SK-N-SH treated with all-trans-retinoic acid at 6 μM for 48 hours (cell line): ENCODE measurements at regions not wholly inside any gene's neighbourhood (a gene's known extent, or its start where the extent isn't known, plus 50 kb on each side); places are given as distances from the start of the nearest gene placed in this dataset.

Experiments
- ATAC-seq: fragments of 200-7000 bp; cut with Tn5 transposase; 3 replicates; pipeline ENCODE4 v1.9.1; 2020; ENCODE audit warnings: mild to moderate bottlenecking, moderate library complexity
- BACH2 ChIP-seq: fragments of 250-450 bp; sonication (Bioruptor Pico); IDR thresholded peaks from 2 replicates; pipeline ENCODE4 v1.9.0; 2021; ENCODE audit warnings: mild to moderate bottlenecking, borderline replicate concordance
- CREB5 ChIP-seq: fragments of 250-450 bp; sonication (Bioruptor Pico); IDR thresholded peaks from 2 replicates; pipeline ENCODE4 v1.5.1; 2020; ENCODE audit warnings: low read depth, mild to moderate bottlenecking, moderate library complexity
- CSDC2 ChIP-seq: fragments of 250-450 bp; sonication (Bioruptor Pico); IDR thresholded peaks from 2 replicates; pipeline ENCODE4 v1.5.0; 2020; ENCODE audit warnings: mild to moderate bottlenecking, moderate library complexity
- CSRNP3 ChIP-seq: fragments of 250-450 bp; sonication (Bioruptor Pico); IDR thresholded peaks from 2 replicates; pipeline ENCODE4 v1.5.1; 2021; ENCODE audit warnings: mild to moderate bottlenecking, moderate library complexity
- ESRRG ChIP-seq: fragments of 250-450 bp; sonication (Bioruptor Pico); IDR thresholded peaks from 2 replicates; pipeline ENCODE4 v1.6.1; 2021; ENCODE audit warnings: mild to moderate bottlenecking
- GLIS3 ChIP-seq: fragments of 250-450 bp; sonication (Bioruptor Pico); IDR thresholded peaks from 2 replicates; pipeline ENCODE4 v1.5.0; 2020; ENCODE audit warnings: mild to moderate bottlenecking, moderate library complexity
- ISL1 ChIP-seq: fragments of 250-450 bp; sonication (Bioruptor Pico); IDR thresholded peaks from 2 replicates; pipeline ENCODE4 v2.1.2; 2022; ENCODE audit warnings: mild to moderate bottlenecking, moderate library complexity
- OSR1 ChIP-seq: fragments of 250-450 bp; sonication (Bioruptor Pico); IDR thresholded peaks from 2 replicates; pipeline ENCODE4 v1.8.0; 2022; ENCODE audit warnings: moderate library complexity, mild to moderate bottlenecking, inconsistent platforms
- PATZ1 ChIP-seq: fragments of 250-450 bp; sonication (Bioruptor Pico); IDR thresholded peaks from 2 replicates; pipeline ENCODE4 v1.8.0; 2020; ENCODE audit warnings: mild to moderate bottlenecking, moderate library complexity, borderline replicate concordance
- POU6F1 ChIP-seq: fragments of 250-450 bp; sonication (Bioruptor Pico); IDR thresholded peaks from 2 replicates; pipeline ENCODE4 v1.8.0; 2021; ENCODE audit warnings: low read depth, mild to moderate bottlenecking, moderate library complexity, borderline replicate concordance
- RARB ChIP-seq: fragments of 250-450 bp; sonication (Bioruptor Pico); IDR thresholded peaks from 2 replicates; pipeline ENCODE4 v1.8.0; 2021; ENCODE audit warnings: mild to moderate bottlenecking, moderate library complexity
- SNAI2 ChIP-seq: fragments of 250-450 bp; sonication (Bioruptor Pico); IDR thresholded peaks from 2 replicates; pipeline ENCODE4 v1.5.0; 2020; ENCODE audit warnings: mild to moderate bottlenecking, moderate library complexity
- TCF4 ChIP-seq: fragments of 250-450 bp; sonication (Bioruptor Pico); IDR thresholded peaks from 2 replicates; pipeline ENCODE4 v1.8.0; 2021; ENCODE audit warnings: mild to moderate bottlenecking, moderate library complexity, borderline replicate concordance
- TOX ChIP-seq: fragments of 250-450 bp; sonication (Bioruptor Pico); IDR thresholded peaks from 2 replicates; pipeline ENCODE4 v1.8.0; 2021; ENCODE audit warnings: mild to moderate bottlenecking, moderate library complexity, borderline replicate concordance
- TSHZ2 ChIP-seq: fragments of 250-450 bp; sonication (Bioruptor Pico); IDR thresholded peaks from 2 replicates; pipeline ENCODE4 v1.5.0; 2020; ENCODE audit warnings: mild to moderate bottlenecking, moderate library complexity
- ZC3H10 ChIP-seq: fragments of 250-450 bp; sonication (Bioruptor Pico); IDR thresholded peaks from 2 replicates; pipeline ENCODE4 v1.5.1; 2021; ENCODE audit warnings: mild to moderate bottlenecking, moderate library complexity
- ZFP3 ChIP-seq: fragments of 250-450 bp; sonication (Bioruptor Pico); IDR thresholded peaks from 2 replicates; pipeline ENCODE4 v1.5.0; 2020; ENCODE audit warnings: mild to moderate bottlenecking, moderate library complexity
- ZFP30 ChIP-seq: fragments of 450-650 bp; formaldehyde crosslinking; IDR thresholded peaks from 2 replicates; pipeline ENCODE4 v1.5.0; 2022; ENCODE audit warnings: mild to moderate bottlenecking, moderate library complexity
- ZNF8 ChIP-seq: fragments of 450-650 bp; formaldehyde crosslinking; IDR thresholded peaks from 2 replicates; pipeline ENCODE4 v1.5.0; 2020; ENCODE audit warnings: mild to moderate bottlenecking, moderate library complexity

GRCh38 chr18:38956068-38956467 lies 1390.5 kb upstream of the CELF4 start:
- TF ChIP-seq SNAI2 (CRISPR knock-in tag) (no peak), ISL1 (no peak)
- TF ChIP-seq, all 23 proteins: peak for 0
- ATAC-seq, result no peak

- no peak for ATAC-seq
- TF ChIP-seq OSR1 (CRISPR knock-in tag) (no peak), SNAI2 (CRISPR knock-in tag) (no peak), ZFP3 (no peak), ESRRG (CRISPR knock-in tag) (no peak), CSDC2 (CRISPR knock-in tag) (no peak), TCF4 (no peak), ISL1 (no peak), GLIS3 (CRISPR knock-in tag) (no peak), ZFP30 (CRISPR knock-in tag) (no peak), ZNF8 (no peak), ZC3H10 (CRISPR knock-in tag) (no peak), RARB (CRISPR knock-in tag) (no peak), CSRNP3 (CRISPR knock-in tag) (no peak)
These were observed 1386.0 kb upstream of the CELF4 start for GRCh38 chr18:38951633-38952032.

GRCh38 chr18:38948436-38948835 lies 1382.8 kb upstream of the CELF4 start:
- ATAC-seq, result no peak
- TF ChIP-seq OSR1 (CRISPR knock-in tag) (no peak), POU6F1 (no peak), BACH2 (CRISPR knock-in tag) (no peak), ZFP30 (CRISPR knock-in tag) (no peak), PATZ1 (no peak), CSDC2 (CRISPR knock-in tag) (no peak), TSHZ2 (CRISPR knock-in tag) (no peak)

GRCh38 chr18:38944446-38945024 lies 1378.9 kb upstream of the CELF4 start:
- no peak for ATAC-seq
- no peak for TF ChIP-seq GLIS3 (CRISPR knock-in tag)
- TF ChIP-seq CREB5 (CRISPR knock-in tag), result no peak
- no peak for TF ChIP-seq TOX (CRISPR knock-in tag)
- TF ChIP-seq TSHZ2 (CRISPR knock-in tag), result no peak
- TF ChIP-seq ZFP3, result no peak
- TF ChIP-seq ZFP30 (CRISPR knock-in tag), result no peak
- TF ChIP-seq CSRNP3 (CRISPR knock-in tag), result no peak
- TF ChIP-seq ZC3H10 (CRISPR knock-in tag), result no peak
- no peak for TF ChIP-seq POU6F1
- TF ChIP-seq ZNF8, result no peak
- TF ChIP-seq OSR1 (CRISPR knock-in tag), result no peak
- no peak for TF ChIP-seq TCF4
